22Rv1 (cell line): ENCODE measurements at regions not wholly inside any gene's neighbourhood (a gene's known extent, or its start where the extent isn't known, plus 50 kb on each side); places are given as distances from the start of the nearest gene placed in this dataset.

ENCODE experiments used
- CTCF ChIP-seq: fragments of 450-650 bp; IDR thresholded peaks from 2 replicates; pipeline ENCODE4 v1.5.1; 2017; ENCODE audit warnings: mild to moderate bottlenecking
- ZFX ChIP-seq: fragments of 450-650 bp; IDR thresholded peaks from 2 replicates; pipeline ENCODE4 v1.6.1; 2017; ENCODE audit warnings: antibody characterized with exemption, borderline replicate concordance

GRCh38 chr4:180960743-180961401 lies 1282.3 kb upstream of the TENM3 start:
- TF ChIP-seq CTCF: peak; percentile 37
- TF ChIP-seq ZFX: no peak
